Karpas-422 (cell line): ENCODE measurements at regions not wholly inside any gene's neighbourhood (a gene's known extent, or its start where the extent isn't known, plus 50 kb on each side); places are given as distances from the start of the nearest gene placed in this dataset.
A peak's percentile ranks its signal among the peaks of the same experiment; 100 is the strongest.

Experiments used
- DNase-seq: peaks from one replicate; pipeline ENCODE4 v3.0.0-alpha.2; 2015
- H2AFZ ChIP-seq: fragments of 200-600 bp; sonication (generic); 2 replicates; pipeline ENCODE4 v1.6.1; 2014; ENCODE audit warnings: antibody characterized with exemption, low read length, mixed read lengths
- H3K27ac ChIP-seq: fragments of 200-600 bp; sonication (generic); 2 replicates; pipeline ENCODE4 v1.5.1; 2014; ENCODE audit warnings: mild to moderate bottlenecking, low read length, moderate library complexity
- H3K27me3 ChIP-seq: fragments of 200-600 bp; sonication (generic); 2 replicates; pipeline ENCODE4 v1.6.1; 2014; ENCODE audit warnings: low read length, mixed read lengths
- H3K36me3 ChIP-seq: fragments of 200-600 bp; sonication (generic); 2 replicates; pipeline ENCODE4 v1.6.1; 2014; ENCODE audit warnings: low read length, mixed read lengths; ENCODE audit not compliant: insufficient read depth
- H3K4me1 ChIP-seq: fragments of 200-600 bp; sonication (generic); 2 replicates; pipeline ENCODE4 v1.6.1; 2014; ENCODE audit warnings: mild to moderate bottlenecking, low read length, mixed read lengths
- H3K4me2 ChIP-seq: fragments of 200-600 bp; sonication (generic); 2 replicates; pipeline ENCODE4 v1.6.1; 2014; ENCODE audit warnings: low read length, low read depth, mild to moderate bottlenecking; ENCODE audit not compliant: poor library complexity, severe bottlenecking
- H3K4me3 ChIP-seq: fragments of 200-600 bp; sonication (generic); 2 replicates; pipeline ENCODE4 v1.5.1; 2014; ENCODE audit warnings: mild to moderate bottlenecking, antibody characterized with exemption, low read length, mixed read lengths
- H3K79me2 ChIP-seq: fragments of 200-600 bp; sonication (generic); 2 replicates; pipeline ENCODE4 v1.6.1; 2014; ENCODE audit warnings: mild to moderate bottlenecking, low read length, mixed read lengths
- H3K9ac ChIP-seq: fragments of 200-600 bp; sonication (generic); 2 replicates; pipeline ENCODE4 v1.6.0; 2014; ENCODE audit warnings: low read length
- H3K9me2 ChIP-seq: fragments of 200-600 bp; sonication (generic), shearing (Covaris generic); replicated peaks from 2 replicates; pipeline ENCODE4 v1.6.0; 2014; ENCODE audit warnings: mild to moderate bottlenecking, low read length, moderate library complexity; ENCODE audit not compliant: insufficient read depth
- H3K9me3 ChIP-seq: fragments of 300-700, 200-600 bp; sonication (generic); 2 replicates; pipeline ENCODE4 v1.6.1; 2014; ENCODE audit warnings: low read length, mixed read lengths
- H4K20me1 ChIP-seq: fragments of 200-600 bp; sonication (generic); 2 replicates; pipeline ENCODE4 v1.6.1; 2014; ENCODE audit warnings: mild to moderate bottlenecking, antibody characterized with exemption, low read length, low read depth; ENCODE audit not compliant: insufficient read depth

GRCh38 chr3:181793006-181793405 lies 81.3 kb downstream of the SOX2 start:
- Histone ChIP-seq H3K27me3 (no peaks in the 10 kb centered on the region), H3K9me3 (no peaks in the 10 kb centered on the region), H3K36me3 (no peaks in the 10 kb centered on the region), H4K20me1 (no peaks in the 10 kb centered on the region), H3K4me3 (no peak overlapping the region), H3K27ac (no peak overlapping the region), H3K9me2 (no peaks in the 10 kb centered on the region), H3K4me1 (peaks cover 7% of the 10 kb centered on the region), H2AFZ (no peak overlapping the region), H3K4me2 (no peak overlapping the region), H3K79me2 (no peaks in the 10 kb centered on the region), H3K9ac (no peak overlapping the region)
- DNase-seq = no peak

GRCh38 chr3:181794011-181794790 lies 82.5 kb downstream of the SOX2 start:
- Histone ChIP-seq H4K20me1 (no peaks in the 10 kb centered on the region), H3K9me3 (no peaks in the 10 kb centered on the region), H3K9me2 (no peaks in the 10 kb centered on the region), H3K9ac (no peak overlapping the region), H3K27ac (no peak overlapping the region), H3K36me3 (no peaks in the 10 kb centered on the region), H3K4me1 (peaks cover 7% of the 10 kb centered on the region), H2AFZ (0 out of 2 replicates have a peak overlapping the region, but pooled peaks have one; percentile 50), H3K4me3 (no peak overlapping the region), H3K79me2 (no peaks in the 10 kb centered on the region), H3K27me3 (no peaks in the 10 kb centered on the region), H3K4me2 (no peak overlapping the region)
- DNase-seq = no peak

- no peak overlapping the region for H3K4me3 ChIP-seq
- DNase-seq = no peak
- no peaks in the 10 kb centered on the region for H3K36me3 ChIP-seq
- H3K27ac ChIP-seq = no peak overlapping the region
- H3K9me2 ChIP-seq = no peaks in the 10 kb centered on the region
- H4K20me1 ChIP-seq = no peaks in the 10 kb centered on the region
- no peaks in the 10 kb centered on the region for H3K4me1 ChIP-seq
- H3K27me3 ChIP-seq = no peaks in the 10 kb centered on the region
- no peaks in the 10 kb centered on the region for H3K9me3 ChIP-seq
- H3K4me2 ChIP-seq = no peak overlapping the region
- H3K79me2 ChIP-seq = no peaks in the 10 kb centered on the region
- H3K9ac ChIP-seq = no peak overlapping the region
- H2AFZ ChIP-seq = no peak overlapping the region
Observed at GRCh38 chr3:181796641-181797040, 84.9 kb downstream of the SOX2 start.

- no peaks in the 10 kb centered on the region for H3K4me1 ChIP-seq
- H3K79me2 ChIP-seq = no peaks in the 10 kb centered on the region
- no peaks in the 10 kb centered on the region for H3K9me2 ChIP-seq
- no peaks in the 10 kb centered on the region for H4K20me1 ChIP-seq
- H3K4me2 ChIP-seq = no peak overlapping the region
- H3K36me3 ChIP-seq = no peaks in the 10 kb centered on the region
- H3K27ac ChIP-seq = no peak overlapping the region
- H3K9me3 ChIP-seq = no peaks in the 10 kb centered on the region
- no peak overlapping the region for H3K9ac ChIP-seq
- H2AFZ ChIP-seq = no peak overlapping the region
- no peak overlapping the region for H3K4me3 ChIP-seq
- DNase-seq = no peak
- no peaks in the 10 kb centered on the region for H3K27me3 ChIP-seq
Observed at GRCh38 chr3:181797431-181797830, 85.7 kb downstream of the SOX2 start.

- Histone ChIP-seq H3K4me1 (peaks cover 4% of the 10 kb centered on the region; the same call in 1 of the 2 replicates), H3K79me2 (no peaks in the 10 kb centered on the region), H2AFZ (no peak overlapping the region)
Observed at GRCh38 chr3:181805703-181806102, 94.0 kb downstream of the SOX2 start.

GRCh38 chr3:181808053-181808452 lies 96.3 kb downstream of the SOX2 start:
- Histone ChIP-seq H4K20me1 (no peaks in the 10 kb centered on the region), H3K27me3 (no peaks in the 10 kb centered on the region), H3K4me2 (no peak overlapping the region), H3K27ac (no peak overlapping the region), H2AFZ (no peak overlapping the region), H3K9me2 (no peaks in the 10 kb centered on the region), H3K79me2 (no peaks in the 10 kb centered on the region), H3K9ac (no peak overlapping the region), H3K36me3 (no peaks in the 10 kb centered on the region), H3K4me1 (peaks cover 4% of the 10 kb centered on the region; the same call in 1 of the 2 replicates), H3K4me3 (no peak overlapping the region), H3K9me3 (no peaks in the 10 kb centered on the region)
- no peak for DNase-seq

More at GRCh38 chr3:181805703-181806102, 94.0 kb downstream of the SOX2 start:
- Histone ChIP-seq H3K27ac (no peak overlapping the region), H3K9ac (no peak overlapping the region), H4K20me1 (no peaks in the 10 kb centered on the region), H3K9me3 (no peaks in the 10 kb centered on the region), H3K9me2 (no peaks in the 10 kb centered on the region), H3K4me2 (no peak overlapping the region), H3K4me3 (no peak overlapping the region), H3K27me3 (no peaks in the 10 kb centered on the region), H3K36me3 (no peaks in the 10 kb centered on the region)
- no peak for DNase-seq

GRCh38 chr3:181823716-181824115 lies 112.0 kb downstream of the SOX2 start:
- H3K27ac ChIP-seq = no peak overlapping the region
- H3K4me2 ChIP-seq = no peak overlapping the region
- H3K9ac ChIP-seq = no peak overlapping the region
- no peak overlapping the region for H2AFZ ChIP-seq
- H4K20me1 ChIP-seq = no peaks in the 10 kb centered on the region
- H3K4me3 ChIP-seq = no peak overlapping the region
- no peaks in the 10 kb centered on the region for H3K79me2 ChIP-seq
- H3K27me3 ChIP-seq = no peaks in the 10 kb centered on the region
- DNase-seq = no peak
- H3K9me3 ChIP-seq = no peaks in the 10 kb centered on the region
- H3K36me3 ChIP-seq = no peaks in the 10 kb centered on the region
- 0 out of 2 replicates have a peak, but pooled peaks cover 2% of the 10 kb centered on the region for H3K4me1 ChIP-seq
- no peaks in the 10 kb centered on the region for H3K9me2 ChIP-seq

- H3K4me3 ChIP-seq = no peak overlapping the region
- H4K20me1 ChIP-seq = no peaks in the 10 kb centered on the region
Observed at GRCh38 chr3:181824961-181825360, 113.2 kb downstream of the SOX2 start.

More at GRCh38 chr3:181824961-181825360, 113.2 kb downstream of the SOX2 start:
- no peak overlapping the region for H3K27ac ChIP-seq
- H2AFZ ChIP-seq = no peak overlapping the region
- H3K4me1 ChIP-seq = 0 out of 2 replicates have a peak, but pooled peaks cover 2% of the 10 kb centered on the region
- no peaks in the 10 kb centered on the region for H3K9me3 ChIP-seq
- H3K9ac ChIP-seq = no peak overlapping the region
- no peaks in the 10 kb centered on the region for H3K9me2 ChIP-seq
- H3K4me2 ChIP-seq = no peak overlapping the region
- H3K79me2 ChIP-seq = no peaks in the 10 kb centered on the region
- no peaks in the 10 kb centered on the region for H3K36me3 ChIP-seq
- H3K27me3 ChIP-seq = no peaks in the 10 kb centered on the region
- DNase-seq = no peak
